ENCODE measurements at regions not wholly inside any gene's neighbourhood (a gene's known extent, or its start where the extent isn't known, plus 50 kb on each side); places are given as distances from the start of the nearest gene placed in this dataset.

GRCh38 chr20:60211618-60212463, 253.6 kb downstream of the CDH26 start:
- ChIA-PET POLR2A (interaction anchor here in 1 of 2 donors (0.6 kb wide), 1 partner anchor 927 kb away, joined by 3 read pairs; no protein-coding TSS in a partner anchor), CTCF (interaction anchor here (0.6 to 0.7 kb wide), 2 partner anchors 228 to 346 kb away, joined by 3 read pairs; no protein-coding TSS in a partner anchor)
- WGBS (ENCODE audit: insufficient coverage), result 82% methylated on average over 15 of the region's 18 CpGs
- ATAC-seq (replicated peaks in 1 of 4) (no peak), DNase-seq (no peak)
- no peak overlapping the region for H3K4me3 ChIP-seq (ENCODE audit: control insufficient read depth in 1 of 2, extremely low read depth in 1 of 2, low read length in 1 of 2)
- peaks cover 0 to 12% of the 10 kb centered on the region in 2 experiments for H3K27me3 ChIP-seq (replicated peaks in 1 of 2; ENCODE audit: control insufficient read depth in 2 of 2, extremely low read depth in 1 of 2, insufficient read depth in 2 of 2, low read length in 1 of 2)
- no peak overlapping the region for H3K27ac Mint-ChIP-seq
- H3K36me3 ChIP-seq (ENCODE audit: control insufficient read depth in 2 of 2, extremely low read depth in 1 of 2, insufficient read depth in 1 of 2, low read length in 1 of 2), result no peaks in the 10 kb centered on the region
- H3K4me1 ChIP-seq (ENCODE audit: control insufficient read depth in 1 of 2, extremely low read depth in 1 of 2, insufficient read depth in 2 of 2, low read length in 2 of 2), result peaks cover 0 to 5% of the 10 kb centered on the region in 2 experiments
- no peak overlapping the region for H3K27ac ChIP-seq (ENCODE audit: low read length)
- no peak overlapping the region for H3K4me3 Mint-ChIP-seq
- H3K36me3 Mint-ChIP-seq, result no peaks in the 10 kb centered on the region
- H3K27me3 Mint-ChIP-seq, result peaks cover 0 to 7% of the 10 kb centered on the region in 2 donors
- no peaks in the 10 kb centered on the region for H3K9me3 Mint-ChIP-seq
- peaks cover 3 to 12% (median 5%) of the 10 kb centered on the region in 3 donors for H3K4me1 Mint-ChIP-seq
- no peaks in the 10 kb centered on the region for H3K9me3 ChIP-seq

- POLR2A ChIA-PET, result no interaction called here
- ATAC-seq (replicated peaks in 1 of 4) (no peak), DNase-seq (no peak)
- H3K4me3 Mint-ChIP-seq, result no peak overlapping the region
- 80% methylated on average over 3 of the region's 3 CpGs for WGBS (ENCODE audit: insufficient coverage)
- H3K9me3 Mint-ChIP-seq, result no peaks in the 10 kb centered on the region
- no peaks in the 10 kb centered on the region for H3K36me3 Mint-ChIP-seq
- H3K27me3 Mint-ChIP-seq, result peaks cover 0 to 7% of the 10 kb centered on the region in 2 donors
- CTCF ChIA-PET, result interaction anchor here (0.6 to 0.7 kb wide), 2 partner anchors 49 to 229 kb away, joined by 3 read pairs; no protein-coding TSS in a partner anchor
- no peak overlapping the region for H3K27ac Mint-ChIP-seq
- Histone ChIP-seq H3K9me3 (no peaks in the 10 kb centered on the region), H3K4me1 (ENCODE audit: control insufficient read depth in 1 of 2, extremely low read depth in 1 of 2, insufficient read depth in 2 of 2, low read length in 2 of 2) (peaks cover 0 to 5% of the 10 kb centered on the region in 2 experiments), H3K36me3 (ENCODE audit: control insufficient read depth in 2 of 2, extremely low read depth in 1 of 2, insufficient read depth in 1 of 2, low read length in 1 of 2) (no peaks in the 10 kb centered on the region), H3K27ac (ENCODE audit: low read length) (no peak overlapping the region), H3K4me3 (ENCODE audit: control insufficient read depth in 1 of 2, extremely low read depth in 1 of 2, low read length in 1 of 2) (no peak overlapping the region), H3K27me3 (replicated peaks in 1 of 2; ENCODE audit: control insufficient read depth in 2 of 2, extremely low read depth in 1 of 2, insufficient read depth in 2 of 2, low read length in 1 of 2) (peaks cover 0 to 12% of the 10 kb centered on the region in 2 experiments)
- peaks cover 3 to 12% (median 5%) of the 10 kb centered on the region in 3 donors for H3K4me1 Mint-ChIP-seq
Measured at GRCh38 chr20:60212695-60213094, 254.5 kb downstream of the CDH26 start.

DNA sequence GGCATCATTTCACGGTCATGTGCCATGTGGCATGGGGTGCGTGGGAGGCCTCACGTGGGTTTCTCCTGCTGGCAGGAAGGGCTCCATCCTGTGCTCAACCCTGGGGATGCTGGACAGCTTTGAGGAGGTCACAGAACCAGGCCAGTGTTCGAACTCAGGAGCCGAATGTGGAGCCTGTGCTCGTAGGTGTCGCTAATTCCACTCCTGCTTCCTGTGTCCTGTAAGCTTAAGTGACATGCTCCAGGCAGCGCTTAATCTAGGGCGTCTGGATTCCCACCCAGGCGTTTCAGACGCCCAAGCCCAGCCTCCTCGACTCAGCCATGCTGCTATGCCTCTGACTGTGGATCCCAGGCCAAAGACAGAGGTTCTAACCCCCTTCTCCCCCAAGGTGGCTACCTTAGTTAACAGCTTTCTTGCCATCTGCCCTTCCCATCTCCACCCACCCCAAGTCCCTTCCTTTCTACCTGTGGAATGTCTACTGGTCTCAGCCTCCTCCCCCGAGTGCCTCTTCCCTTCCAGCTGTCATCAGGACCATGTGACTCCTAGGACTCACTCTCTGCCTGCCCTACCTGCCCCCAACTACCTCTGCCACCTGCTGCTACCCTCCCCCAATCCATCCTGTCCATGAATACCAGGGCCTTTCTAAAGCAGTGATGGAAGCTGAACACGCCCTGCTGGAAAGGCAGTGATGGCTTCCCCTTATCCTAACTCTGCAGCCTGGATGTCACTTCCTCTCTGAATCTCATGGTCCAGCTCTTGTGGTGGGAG, 255.1 kb downstream of the CDH26 start:
- H3K9me3 Mint-ChIP-seq, result no peaks in the 10 kb centered on the region
- peaks cover 0 to 12% of the 10 kb centered on the region in 2 experiments for H3K27me3 ChIP-seq (replicated peaks in 1 of 2; ENCODE audit: control insufficient read depth in 2 of 2, extremely low read depth in 1 of 2, insufficient read depth in 2 of 2, low read length in 1 of 2)
- no peak overlapping the region for H3K27ac Mint-ChIP-seq
- WGBS (ENCODE audit: insufficient coverage), result 84% methylated on average over 14 of the region's 14 CpGs
- DNase-seq (no peak), ATAC-seq (replicated peaks in 1 of 4) (peak in 1 of 4 experiments; percentile 9)
- no peak overlapping the region for H3K4me3 ChIP-seq (ENCODE audit: control insufficient read depth in 1 of 2, extremely low read depth in 1 of 2, low read length in 1 of 2)
- peaks cover 0 to 5% of the 10 kb centered on the region in 2 experiments for H3K4me1 ChIP-seq (ENCODE audit: control insufficient read depth in 1 of 2, extremely low read depth in 1 of 2, insufficient read depth in 2 of 2, low read length in 2 of 2)
- H3K36me3 ChIP-seq (ENCODE audit: control insufficient read depth in 2 of 2, extremely low read depth in 1 of 2, insufficient read depth in 1 of 2, low read length in 1 of 2), result no peaks in the 10 kb centered on the region
- H3K27ac ChIP-seq (ENCODE audit: low read length), result no peak overlapping the region
- CTCF ChIA-PET, result interaction anchor here (0.6 to 0.7 kb wide), 2 partner anchors 47 to 49 kb away, joined by 3 read pairs; no protein-coding TSS in a partner anchor
- H3K27me3 Mint-ChIP-seq, result peaks cover 0 to 7% of the 10 kb centered on the region in 2 donors
- no peak overlapping the region for H3K4me3 Mint-ChIP-seq
- peaks cover 3 to 12% (median 5%) of the 10 kb centered on the region in 3 donors for H3K4me1 Mint-ChIP-seq
- H3K9me3 ChIP-seq, result no peaks in the 10 kb centered on the region
- no peaks in the 10 kb centered on the region for H3K36me3 Mint-ChIP-seq
- POLR2A ChIA-PET, result no interaction called here

DNA sequence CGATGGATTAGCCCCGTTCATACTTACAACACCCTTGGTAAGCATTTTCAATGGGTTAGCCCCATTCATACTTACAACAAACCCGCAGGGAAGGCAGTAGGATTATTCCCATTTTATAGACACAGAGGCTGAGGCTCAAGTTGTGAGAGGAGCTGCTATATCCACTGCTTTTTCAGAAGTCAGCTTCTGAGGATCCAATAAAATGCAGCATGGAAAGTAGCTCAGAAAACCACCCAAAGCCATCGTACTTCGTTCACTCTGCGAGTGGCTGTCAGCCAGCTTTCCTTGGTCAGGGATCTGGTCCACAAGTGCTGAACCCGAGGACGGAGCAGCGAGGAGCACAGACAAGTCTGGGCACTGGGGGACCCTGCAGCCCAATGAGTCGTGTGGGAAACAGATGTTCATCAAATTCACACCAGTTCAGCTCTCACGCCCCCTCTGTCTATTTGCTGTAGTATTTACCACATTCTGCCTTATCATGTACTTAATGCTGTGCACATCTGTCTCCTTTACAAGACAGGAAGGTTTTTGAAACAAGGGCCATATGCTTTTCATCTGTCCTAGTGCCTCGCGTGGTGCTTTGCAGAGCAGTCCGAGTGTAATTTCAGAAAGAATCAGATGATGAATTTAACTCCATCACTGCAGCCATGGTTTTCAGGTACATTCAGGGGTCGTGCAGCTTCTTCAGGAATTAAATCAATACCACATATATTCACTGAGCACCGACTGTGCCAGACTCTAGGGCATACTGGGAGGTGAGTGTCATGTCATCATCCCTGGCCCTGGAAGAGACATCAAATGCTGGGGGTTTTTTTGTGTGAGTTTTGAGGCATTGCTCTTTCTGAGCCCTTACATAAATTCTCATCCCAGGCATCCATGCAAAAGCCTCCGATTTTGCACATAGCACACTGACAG, 256.9 kb downstream of the CDH26 start:
- ATAC-seq (replicated peaks in 1 of 4), result no peak
- no peak overlapping the region for H3K4me3 ChIP-seq (ENCODE audit: control insufficient read depth in 1 of 2, extremely low read depth in 1 of 2, low read length in 1 of 2)
- peaks cover 0 to 12% of the 10 kb centered on the region in 2 experiments for H3K27me3 ChIP-seq (replicated peaks in 1 of 2; ENCODE audit: control insufficient read depth in 2 of 2, extremely low read depth in 1 of 2, insufficient read depth in 2 of 2, low read length in 1 of 2)
- POLR2A ChIA-PET, result interaction anchor here in 1 of 2 donors (0.7 kb wide), 1 partner anchor 1767 kb away, joined by 3 read pairs; no protein-coding TSS in a partner anchor
- Mint-ChIP-seq H3K4me3 (no peak overlapping the region), H3K9me3 (no peaks in the 10 kb centered on the region), H3K27ac (no peak overlapping the region), H3K27me3 (peaks cover 0 to 4% of the 10 kb centered on the region in 2 donors), H3K36me3 (no peaks in the 10 kb centered on the region), H3K4me1 (peaks cover 3 to 12% (median 5%) of the 10 kb centered on the region in 3 donors)
- peaks cover 0 to 5% of the 10 kb centered on the region in 2 experiments for H3K4me1 ChIP-seq (ENCODE audit: control insufficient read depth in 1 of 2, extremely low read depth in 1 of 2, insufficient read depth in 2 of 2, low read length in 2 of 2)
- WGBS (ENCODE audit: insufficient coverage), result 57% methylated on average over 12 of the region's 17 CpGs
- no peak for DNase-seq
- no peak overlapping the region for H3K27ac ChIP-seq (ENCODE audit: low read length)
- H3K9me3 ChIP-seq, result no peaks in the 10 kb centered on the region
- CTCF ChIA-PET, result no interaction called here
- H3K36me3 ChIP-seq (ENCODE audit: control insufficient read depth in 2 of 2, extremely low read depth in 1 of 2, insufficient read depth in 1 of 2, low read length in 1 of 2), result no peaks in the 10 kb centered on the region

DNA sequence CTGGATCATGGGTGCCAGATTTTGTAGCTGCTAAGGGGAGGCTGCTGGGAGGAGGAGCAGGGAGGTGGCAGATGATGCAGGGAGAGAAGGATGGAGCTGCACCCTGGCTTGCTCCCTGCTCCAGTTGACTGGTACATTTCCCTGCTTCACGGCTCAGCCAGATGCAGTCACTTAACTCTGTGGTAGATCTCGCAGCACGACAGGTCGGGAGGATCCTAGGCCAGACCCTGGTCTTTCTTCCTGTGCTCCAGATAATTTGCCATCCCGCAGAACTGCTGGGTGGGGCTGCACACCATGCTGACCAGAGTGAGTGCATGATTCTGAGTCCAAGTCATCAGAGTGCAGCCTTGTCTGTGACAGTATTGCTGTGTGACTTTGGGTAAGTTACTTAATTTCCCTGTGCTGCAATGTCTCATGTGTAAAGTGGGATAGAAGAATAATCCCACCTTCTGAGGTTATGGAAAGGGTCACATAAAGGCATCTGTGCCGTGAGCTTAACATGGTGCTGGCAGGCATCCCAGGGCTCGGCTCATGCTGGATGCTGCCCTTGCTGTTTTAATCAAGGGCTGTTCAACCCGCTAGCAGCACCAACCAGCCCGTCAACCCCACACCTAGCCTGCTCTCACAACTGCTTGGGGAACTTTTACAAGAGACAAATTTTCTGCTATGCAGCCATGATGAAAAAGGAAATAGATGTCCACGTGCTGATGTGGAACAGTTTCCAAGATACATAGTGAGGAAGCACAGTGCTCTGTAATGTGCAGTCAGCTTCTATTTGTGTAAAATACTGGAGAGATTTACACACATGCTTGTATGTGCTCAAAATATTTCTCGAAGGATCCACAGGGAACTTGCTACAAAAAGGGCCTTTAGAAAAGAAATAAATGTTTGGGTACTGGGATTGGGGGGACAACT, 257.9 kb downstream of the CDH26 start:
- ChIA-PET POLR2A (interaction anchor here in 1 of 2 donors (0.7 kb wide), 1 partner anchor 76 kb away, joined by 3 read pairs; no protein-coding TSS in a partner anchor), CTCF (interaction anchor here in 1 of 2 donors (0.7 kb wide), 1 partner anchor 979 kb away, joined by 3 read pairs; no protein-coding TSS in a partner anchor)
- H3K9me3 ChIP-seq, result no peaks in the 10 kb centered on the region
- H3K36me3 ChIP-seq (ENCODE audit: control insufficient read depth in 2 of 2, extremely low read depth in 1 of 2, insufficient read depth in 1 of 2, low read length in 1 of 2), result no peaks in the 10 kb centered on the region
- Mint-ChIP-seq H3K4me1 (peaks cover 1 to 11% (median 4%) of the 10 kb centered on the region in 3 donors), H3K27me3 (peaks cover 0 to 4% of the 10 kb centered on the region in 2 donors), H3K36me3 (no peaks in the 10 kb centered on the region), H3K4me3 (no peak overlapping the region), H3K9me3 (no peaks in the 10 kb centered on the region), H3K27ac (no peak overlapping the region)
- H3K4me3 ChIP-seq (ENCODE audit: control insufficient read depth in 1 of 2, extremely low read depth in 1 of 2, low read length in 1 of 2), result no peak overlapping the region
- H3K27ac ChIP-seq (ENCODE audit: low read length), result no peak overlapping the region
- DNase-seq (no peak), ATAC-seq (replicated peaks in 1 of 4) (no peak)
- WGBS (ENCODE audit: insufficient coverage), result 77% methylated on average over 8 of the region's 11 CpGs
- peaks cover 0 to 11% of the 10 kb centered on the region in 2 experiments for H3K27me3 ChIP-seq (replicated peaks in 1 of 2; ENCODE audit: control insufficient read depth in 2 of 2, extremely low read depth in 1 of 2, insufficient read depth in 2 of 2, low read length in 1 of 2)
- H3K4me1 ChIP-seq (ENCODE audit: control insufficient read depth in 1 of 2, extremely low read depth in 1 of 2, insufficient read depth in 2 of 2, low read length in 2 of 2), result peaks cover 0 to 2% of the 10 kb centered on the region in 2 experiments

All from T-cell (primary cell).